ENCODE measurements at regions not wholly inside any gene's neighbourhood (a gene's known extent, or its start where the extent isn't known, plus 50 kb on each side); places are given as distances from the start of the nearest gene placed in this dataset.

DNA sequence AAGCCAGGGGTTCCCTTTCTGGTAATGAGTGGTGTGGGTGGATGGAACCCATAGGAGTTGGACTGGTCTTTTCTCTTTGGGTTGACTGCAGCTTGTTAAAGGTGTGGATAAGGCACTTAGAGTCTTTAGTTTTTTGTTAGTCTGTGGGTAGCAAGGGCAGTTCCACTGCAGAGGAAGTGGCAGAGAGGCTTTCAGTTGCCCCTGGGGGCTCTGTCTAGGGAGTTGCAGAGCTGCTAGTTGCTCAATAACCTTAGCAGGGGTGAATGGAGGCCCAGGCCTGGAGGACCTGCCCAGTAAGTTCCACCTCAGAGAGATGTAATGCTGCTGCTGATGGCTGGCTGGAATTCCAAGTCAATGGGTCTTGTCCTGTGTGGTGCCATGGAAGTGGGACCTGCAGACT lies 282.6 kb upstream of the NDST4 start:
- no peak for DNase-seq

- DNase-seq, result no peak
These were observed 263.4 kb upstream of the NDST4 start for GRCh38 chr4:115376866-115377265.

- DNase-seq, result no peak
These were observed 261.2 kb upstream of the NDST4 start for GRCh38 chr4:115374621-115375020.

GRCh38 chr4:115370490-115370889 lies 257.1 kb upstream of the NDST4 start:
- DNase-seq, result no peak

- no peak for DNase-seq
These were observed 256.6 kb upstream of the NDST4 start for GRCh38 chr4:115370012-115370411.

GRCh38 chr4:115366390-115366789 lies 253.0 kb upstream of the NDST4 start:
- DNase-seq, result no peak

GRCh38 chr4:115365185-115365584 lies 251.8 kb upstream of the NDST4 start:
- no peak for DNase-seq

GRCh38 chr4:115361781-115362180 lies 248.4 kb upstream of the NDST4 start:
- DNase-seq, result no peak

DNA sequence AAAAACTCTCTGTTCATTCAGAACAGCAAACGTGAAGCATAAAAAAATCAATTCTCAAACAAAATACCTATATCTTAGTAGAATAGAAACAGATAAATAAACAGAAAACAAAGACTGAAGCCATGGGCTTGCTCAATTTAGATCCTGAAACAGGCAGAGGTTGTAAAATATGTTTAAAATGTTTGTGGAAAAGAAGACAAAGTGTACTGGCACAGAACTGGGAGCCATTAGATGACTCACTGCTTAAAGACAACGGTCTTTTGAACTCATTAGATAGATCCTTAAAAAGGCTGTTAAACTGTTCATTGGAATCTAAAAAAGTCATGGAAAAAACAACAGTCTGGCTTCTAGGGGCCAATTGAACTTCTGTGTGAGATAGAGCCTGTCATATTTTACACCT lies 247.0 kb upstream of the NDST4 start:
- DNase-seq, result no peak

DNA sequence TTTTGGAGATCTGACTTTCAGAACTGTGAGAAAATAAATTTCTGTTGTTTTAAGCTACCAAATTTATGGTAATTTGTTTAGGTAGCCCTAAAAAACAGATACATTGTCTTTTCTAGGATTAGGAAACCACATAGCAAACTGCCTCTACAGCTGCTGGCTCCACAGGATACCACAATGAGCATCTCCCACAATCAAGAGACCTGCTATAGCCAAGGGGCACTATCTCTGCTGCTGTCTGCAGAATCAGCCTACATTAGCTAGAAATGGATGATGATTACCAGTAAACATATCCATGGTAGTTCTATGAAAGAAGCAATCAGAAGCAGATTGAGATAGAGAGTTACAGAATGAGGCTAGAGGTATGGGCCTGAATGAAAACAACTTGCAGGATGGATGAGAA lies 244.4 kb upstream of the NDST4 start:
- no peak for DNase-seq

GRCh38 chr4:115356176-115356575 lies 242.8 kb upstream of the NDST4 start:
- no peak for DNase-seq

GRCh38 chr4:115355329-115355728 lies 241.9 kb upstream of the NDST4 start:
- DNase-seq, result no peak

GRCh38 chr4:115353370-115353769 lies 239.9 kb upstream of the NDST4 start:
- DNase-seq, result no peak

- no peak for DNase-seq
These were observed 229.8 kb upstream of the NDST4 start for GRCh38 chr4:115343171-115343570.

GRCh38 chr4:115334736-115335411 lies 221.5 kb upstream of the NDST4 start:
- no peak for DNase-seq

DNA sequence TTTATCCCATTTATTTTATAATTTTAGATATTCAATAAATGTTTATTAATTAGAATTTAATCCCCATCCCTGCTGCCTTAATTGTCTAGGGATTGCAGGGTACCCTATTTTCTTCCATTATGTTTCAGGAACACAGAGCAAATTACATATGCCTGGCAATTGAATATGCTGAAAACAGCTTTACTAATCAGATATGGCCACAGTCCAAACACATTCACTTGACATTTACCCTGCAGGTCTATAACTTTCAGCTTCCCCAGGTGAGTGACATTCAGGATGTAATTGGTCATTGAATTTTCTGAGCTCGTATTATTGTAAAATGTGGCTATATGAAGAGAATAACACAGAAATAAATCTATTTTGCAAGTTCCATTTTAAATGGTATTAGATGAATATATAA lies 218.7 kb upstream of the NDST4 start:
- peak in 1 of 2 experiments; percentile 67 for DNase-seq

DNA sequence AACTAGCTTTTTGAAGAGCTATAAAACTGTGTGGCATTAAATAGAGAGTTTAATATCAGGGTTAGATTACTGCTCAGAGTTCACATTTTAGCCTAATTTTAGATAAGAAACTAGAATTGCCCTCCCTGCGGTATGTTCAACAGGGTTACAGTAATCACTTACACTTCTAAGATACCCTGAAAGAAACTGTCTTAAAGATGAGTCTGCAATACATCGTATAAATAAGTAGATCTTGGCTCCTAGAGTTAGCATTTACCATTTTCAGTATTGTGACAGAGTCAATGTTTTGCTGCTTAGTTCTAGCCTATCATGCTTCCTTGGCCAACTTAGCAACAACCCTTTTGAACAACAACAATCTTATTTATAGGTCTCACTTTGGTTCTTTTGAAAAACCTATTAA lies 217.8 kb upstream of the NDST4 start:
- no peak for DNase-seq

GRCh38 chr4:115325836-115326235 lies 212.4 kb upstream of the NDST4 start:
- DNase-seq, result no peak

- peak; percentile 75 to 93 for DNase-seq
These were observed 209.8 kb upstream of the NDST4 start for GRCh38 chr4:115323106-115323707.

DNA sequence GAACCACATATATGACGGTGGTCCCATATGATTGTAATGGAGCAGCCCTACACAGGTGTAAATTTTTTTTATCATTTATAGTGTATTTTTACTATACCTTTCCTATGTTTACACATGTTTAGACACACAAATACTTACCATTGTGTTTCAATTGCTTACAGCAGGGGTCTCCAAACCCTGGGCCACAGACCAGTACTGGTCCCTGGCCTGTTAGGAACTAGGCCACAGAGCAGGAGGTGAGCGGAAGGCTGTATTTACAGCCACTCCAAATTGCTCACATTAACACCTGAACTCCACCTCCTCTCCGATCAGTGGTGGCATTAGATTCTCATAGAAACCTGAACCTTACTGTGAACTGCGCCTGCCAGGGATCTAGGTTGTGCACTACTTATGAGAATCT lies 201.8 kb upstream of the NDST4 start:
- DNase-seq, result no peak

DNA sequence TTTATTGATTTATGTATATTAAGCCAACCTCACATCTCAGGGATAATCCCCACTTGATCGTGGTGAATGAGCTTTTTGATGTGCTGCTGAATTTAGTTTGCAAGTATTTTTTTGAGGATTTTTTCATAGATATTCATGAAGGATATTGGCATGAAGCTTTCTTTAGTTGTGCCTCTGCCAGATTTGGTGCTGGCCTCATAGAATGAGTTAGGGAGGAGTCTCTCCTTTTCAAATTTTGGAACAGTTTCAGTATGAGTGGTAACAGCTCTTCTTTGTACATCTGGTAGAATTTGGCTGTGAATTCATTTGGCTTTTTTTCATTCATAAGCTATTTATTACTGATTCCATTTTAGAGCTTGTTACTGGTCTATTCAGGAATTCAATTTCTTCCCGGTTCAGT lies 197.2 kb upstream of the NDST4 start:
- DNase-seq, result no peak

DNA sequence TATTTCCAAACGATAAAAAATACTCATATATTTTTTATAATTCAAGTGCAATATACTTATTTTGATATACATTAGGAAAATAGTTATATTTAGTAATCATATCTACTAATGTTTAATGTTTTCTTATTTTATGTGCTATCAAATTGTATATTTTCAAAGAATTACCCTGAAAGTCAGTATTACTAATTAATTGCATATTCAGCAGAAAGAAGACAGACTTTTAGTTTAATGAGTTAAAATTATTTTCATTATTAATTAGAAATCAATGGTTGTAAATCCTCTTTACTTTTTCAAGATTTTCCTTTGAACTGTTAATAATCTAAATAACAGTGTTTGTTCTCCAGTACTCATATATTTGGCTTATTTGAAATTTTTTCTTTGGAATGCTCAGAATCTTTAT lies 181.3 kb upstream of the NDST4 start:
- no peak for DNase-seq

DNA sequence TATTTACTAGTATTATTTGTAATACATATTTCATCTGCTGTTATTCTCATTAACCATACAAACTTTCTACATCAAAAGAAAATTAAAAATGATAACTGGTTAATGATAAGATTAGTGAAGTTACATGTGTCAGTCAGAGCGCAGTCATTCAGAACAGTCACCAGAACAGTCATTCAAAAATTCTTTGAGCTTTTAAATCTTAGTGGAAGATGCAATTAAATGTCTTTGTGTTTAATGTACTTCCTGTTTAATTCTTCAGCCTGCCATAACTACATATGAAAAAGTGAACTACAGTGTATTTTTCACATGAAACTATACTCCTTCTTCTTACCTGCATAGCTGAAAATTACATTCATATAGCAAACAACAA lies 179.7 kb upstream of the NDST4 start:
- no peak for DNase-seq

- DNase-seq, result no peak
These were observed 179.1 kb upstream of the NDST4 start for GRCh38 chr4:115292320-115293092.

Data from NCI-H2081 (cell line).